Dedifferentiated amniotic fluid mesenchymal stem cell (primary cell): ENCODE measurements at regions not wholly inside any gene's neighbourhood (a gene's known extent, or its start where the extent isn't known, plus 50 kb on each side); places are given as distances from the start of the nearest gene placed in this dataset.

ENCODE experiments used
- DNase-seq: peaks from one replicate; pipeline ENCODE4 v3.0.0-alpha.2; 2016; ENCODE audit errors: extremely low spot score

DNA sequence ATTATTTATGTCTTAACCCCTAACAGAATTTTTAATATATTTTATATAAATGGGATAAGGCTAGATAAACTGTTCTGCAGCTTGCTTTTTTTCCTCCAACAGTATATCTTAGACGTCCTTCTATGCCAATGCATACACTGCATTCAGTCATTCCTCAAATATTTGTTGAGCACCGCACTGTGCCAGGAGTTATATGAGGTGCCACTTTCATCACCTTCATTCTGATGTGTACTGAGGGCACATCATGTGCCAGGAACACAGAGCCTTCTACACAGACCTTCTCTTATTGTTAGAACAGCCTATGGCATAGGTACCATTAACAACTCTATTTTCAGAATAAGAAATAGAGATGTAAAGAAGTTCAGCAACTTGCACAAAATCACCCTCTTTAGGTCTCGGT is 570.1 kb downstream of the CDK5RAP2 start:
- no peak for DNase-seq

DNA sequence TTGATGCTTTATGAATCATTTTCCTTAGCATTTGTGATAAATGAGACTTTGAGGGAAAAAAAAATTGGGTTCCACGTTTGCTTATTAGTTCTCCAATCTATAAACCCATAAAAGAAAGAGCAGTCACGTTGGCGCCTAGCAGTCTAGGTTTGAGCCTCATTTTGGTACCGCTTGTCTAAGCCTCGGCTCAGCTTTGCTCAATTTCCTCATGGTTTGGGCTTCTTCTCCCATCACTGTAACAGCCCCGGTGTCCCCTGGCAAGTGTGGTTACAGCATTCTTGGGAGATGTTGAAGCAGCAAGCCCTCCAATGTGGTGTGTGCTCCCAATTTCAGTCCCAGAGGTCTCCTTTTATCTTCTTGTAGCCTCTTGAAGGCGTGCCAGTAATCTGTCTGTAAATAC is 578.4 kb downstream of the CDK5RAP2 start:
- DNase-seq: no peak

DNA sequence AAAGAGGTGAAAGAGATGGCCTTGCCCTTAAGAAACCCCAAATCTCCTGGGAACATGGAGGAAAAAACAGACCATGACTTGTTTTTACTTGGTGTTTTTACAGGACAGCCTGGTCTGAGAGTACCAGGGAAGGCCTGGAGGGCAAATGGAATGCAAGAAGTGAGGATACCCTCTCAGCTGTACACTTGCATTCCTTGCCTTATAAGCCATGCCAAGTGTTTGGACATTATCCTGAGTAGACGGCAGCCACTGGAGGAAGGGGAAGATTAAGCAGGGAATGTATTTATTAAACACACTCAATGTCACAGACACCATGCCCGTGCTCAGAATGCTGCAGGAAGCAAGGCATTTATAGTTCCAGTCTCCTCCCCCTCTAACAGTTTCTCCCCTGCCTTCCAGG is 581.4 kb downstream of the CDK5RAP2 start:
- no peak for DNase-seq

DNA sequence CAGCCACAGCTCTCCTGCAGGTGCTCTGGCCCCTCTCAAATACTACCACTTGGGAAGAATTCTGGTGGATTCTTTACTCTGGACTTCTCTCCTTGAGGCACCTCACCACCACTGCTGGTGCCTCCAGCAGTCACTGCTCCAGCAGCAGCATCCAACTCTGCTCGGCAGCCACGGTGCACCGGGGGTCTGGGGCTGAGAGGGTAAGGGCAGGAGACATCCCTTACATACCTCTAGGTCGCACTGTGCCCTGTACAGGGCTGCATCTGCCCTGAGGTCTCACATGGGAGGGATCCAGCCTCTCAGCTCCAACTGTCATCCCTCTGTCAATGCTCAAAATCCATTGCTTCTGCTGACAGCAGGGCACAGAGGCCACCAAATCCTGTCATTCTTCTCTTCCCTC is 588.2 kb downstream of the CDK5RAP2 start:
- DNase-seq: no peak

DNA sequence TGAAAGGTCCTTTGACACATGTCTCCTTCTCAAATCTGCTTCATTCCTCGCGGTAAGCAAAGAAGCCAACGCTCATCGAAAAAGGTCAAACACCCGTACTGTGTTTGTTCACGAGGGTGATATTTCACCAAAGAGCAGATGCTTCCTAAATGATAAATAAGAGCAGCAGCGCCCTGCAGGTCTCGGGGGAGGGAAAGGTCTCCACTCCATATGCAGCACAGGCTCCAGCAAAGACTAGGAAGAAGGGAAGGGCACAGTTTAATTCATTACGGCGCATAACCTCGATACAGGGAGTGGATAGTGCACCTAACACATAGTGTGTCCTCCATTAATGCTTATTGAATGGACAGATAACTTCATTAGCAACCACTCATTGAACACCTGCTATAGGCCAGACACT is 593.3 kb downstream of the CDK5RAP2 start:
- no peak for DNase-seq

DNA sequence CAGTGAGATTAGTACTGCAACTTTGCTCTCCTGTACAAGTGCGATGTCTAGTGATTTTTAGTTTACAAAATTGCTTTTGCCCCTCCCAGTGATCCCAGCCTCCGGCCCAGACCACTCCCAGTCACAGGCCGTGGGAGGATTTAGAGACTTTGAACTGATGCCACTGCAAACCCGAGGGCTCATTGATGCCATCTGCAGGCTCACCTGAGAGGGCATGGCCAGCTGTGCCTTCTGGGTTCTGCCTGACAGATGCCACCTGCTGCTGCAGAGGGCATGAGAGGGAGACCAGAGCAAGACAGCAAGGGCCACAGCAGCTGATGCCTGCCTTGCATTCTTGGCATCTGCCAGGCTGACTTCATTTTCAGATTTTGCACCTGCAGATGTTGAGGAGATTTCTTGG is 593.8 kb downstream of the CDK5RAP2 start:
- DNase-seq: no peak

DNA sequence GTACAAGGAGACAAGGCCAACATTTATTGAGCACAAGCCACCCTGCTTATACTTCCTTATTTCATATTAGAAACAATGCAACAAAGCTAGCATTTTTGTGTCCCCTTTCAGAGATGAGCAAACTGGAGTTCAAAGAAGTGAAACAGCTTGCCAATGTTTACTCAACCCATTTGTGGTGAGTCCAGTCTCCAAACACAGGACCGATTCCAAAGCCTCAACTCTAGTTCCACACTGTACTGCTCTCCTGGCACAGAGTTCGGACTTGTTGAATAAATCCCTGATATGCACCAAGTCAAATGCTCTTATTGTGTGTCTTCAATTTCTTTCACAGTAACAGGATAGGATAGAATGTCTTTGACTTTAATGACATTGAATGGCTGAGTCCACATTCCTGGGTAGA is 604.8 kb upstream of the BRINP1 start:
- no peak for DNase-seq

DNA sequence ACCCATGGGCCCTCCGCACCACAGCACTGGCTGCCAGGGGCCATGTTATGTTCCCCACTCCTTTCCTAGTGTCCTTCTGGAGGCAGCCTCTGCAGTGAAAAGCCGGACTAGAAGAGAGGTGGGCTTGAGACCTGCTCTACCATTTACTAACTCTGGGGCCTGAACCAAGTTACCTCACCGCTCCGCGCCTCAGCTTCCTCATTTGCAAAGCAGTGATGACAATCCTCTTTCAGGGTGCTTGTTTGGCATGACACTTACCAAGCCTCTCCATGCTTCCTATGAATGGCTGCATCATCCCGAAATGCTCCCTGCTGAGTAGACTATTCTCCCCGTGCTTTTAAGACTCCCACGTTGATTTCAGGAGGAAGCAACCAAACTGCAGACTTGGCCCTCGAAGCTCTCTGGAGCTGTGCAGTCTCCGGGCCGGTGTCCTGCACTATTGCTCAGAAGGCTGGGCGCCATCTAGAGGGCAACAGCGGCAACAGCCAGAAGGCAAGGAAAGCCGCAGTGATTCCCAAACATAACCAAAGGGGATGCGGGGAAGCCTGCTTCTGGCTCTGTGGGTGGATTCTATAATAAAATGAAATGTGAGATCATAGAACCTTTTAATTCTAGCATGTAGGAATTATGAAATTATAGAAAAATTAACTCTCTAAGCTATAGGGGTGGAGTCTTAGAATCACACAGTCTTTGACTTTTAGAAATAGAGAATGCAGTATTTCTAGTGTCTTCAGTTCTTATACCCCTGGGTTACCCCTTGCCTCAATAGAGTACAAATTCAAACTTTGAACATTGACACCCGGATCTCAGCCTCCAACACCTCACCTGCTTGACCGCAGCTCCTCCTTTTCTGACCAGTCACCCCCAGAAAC is 599.8 kb upstream of the BRINP1 start:
- peak; percentile 79 for DNase-seq

DNA sequence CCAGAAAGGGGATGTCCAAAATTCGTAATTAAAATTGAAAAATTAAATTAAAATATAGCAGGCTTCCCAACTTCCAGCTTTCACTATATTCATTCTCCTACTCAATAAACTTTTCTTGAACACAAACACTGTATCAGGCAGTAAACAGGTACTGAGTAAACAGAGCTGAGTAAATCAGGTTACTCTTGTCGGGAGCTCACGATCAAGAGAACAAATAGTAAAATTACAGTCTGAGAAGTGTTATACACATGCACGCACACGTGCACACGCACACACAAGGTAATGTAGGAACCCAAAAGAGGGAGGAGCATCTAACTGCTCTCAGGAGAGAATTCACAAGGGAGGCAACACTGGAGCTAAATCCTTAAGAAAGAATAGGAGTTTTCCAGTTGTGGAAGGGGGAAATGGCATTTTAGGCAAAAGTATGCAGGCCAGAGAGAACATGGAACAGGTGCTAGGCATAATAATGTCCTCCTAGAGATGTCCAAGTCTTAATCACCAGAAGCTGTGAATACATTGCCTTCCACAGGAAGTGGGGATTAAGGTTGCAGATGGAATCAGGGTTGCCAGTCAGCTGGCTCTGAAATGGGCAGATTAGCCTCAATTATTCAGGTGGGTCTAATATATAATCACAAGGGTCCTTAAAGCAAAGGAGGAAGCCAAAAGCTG is 598.8 kb upstream of the BRINP1 start:
- no peak for DNase-seq

DNA sequence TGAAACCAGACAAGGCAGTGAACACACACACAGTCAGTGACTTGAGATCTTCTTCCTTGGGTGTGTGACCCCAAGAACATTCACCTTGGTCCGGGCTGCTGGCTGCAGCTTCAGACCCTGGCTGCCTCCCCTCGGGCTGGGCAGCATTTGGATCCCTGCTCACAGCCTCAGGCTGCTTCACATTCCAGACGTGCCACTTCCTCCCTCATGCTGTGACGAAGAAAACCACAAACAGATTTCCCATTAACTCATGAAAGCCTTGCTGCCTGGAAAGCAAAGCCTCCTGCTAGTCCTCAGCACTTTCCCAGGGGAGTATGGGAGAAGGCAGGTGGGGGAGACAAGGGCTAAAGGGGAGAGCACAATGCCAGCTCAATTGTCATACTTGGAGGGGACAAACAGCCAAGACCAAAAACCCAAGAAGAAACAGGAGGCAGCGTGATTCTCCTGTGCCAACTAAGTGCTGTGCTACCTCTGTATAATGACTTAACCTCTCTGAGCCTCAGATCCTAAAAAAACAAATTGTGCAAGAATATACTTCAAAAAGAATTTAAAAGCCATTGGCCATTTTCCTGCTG is 594.6 kb upstream of the BRINP1 start:
- peak; percentile 96 for DNase-seq

DNA sequence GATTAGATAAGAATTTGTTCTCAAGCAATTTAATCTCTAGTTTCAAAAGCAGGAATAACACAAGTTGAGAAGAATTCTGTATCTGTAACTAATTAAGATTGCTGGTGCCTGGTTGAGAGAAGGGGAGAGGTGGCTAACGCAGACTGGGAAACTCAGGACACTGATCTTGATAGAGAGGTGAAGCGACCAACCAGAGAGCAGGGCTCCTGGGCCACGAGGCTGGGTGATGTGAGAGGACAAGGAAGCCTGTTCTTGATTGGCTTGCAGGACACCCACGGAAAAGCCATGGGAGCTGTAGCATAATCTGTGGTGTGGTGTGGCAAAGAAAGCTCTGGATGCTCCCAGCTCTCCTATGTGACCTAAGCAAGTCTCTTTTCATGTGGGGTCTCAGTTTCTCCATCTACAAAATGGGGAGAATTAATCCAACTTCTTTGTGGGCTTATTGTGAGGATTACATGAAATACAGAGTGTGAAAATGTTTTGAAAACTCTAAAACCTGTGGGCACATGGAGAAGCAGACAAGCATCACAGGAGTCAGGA is 594.1 kb upstream of the BRINP1 start:
- peak; percentile 74 for DNase-seq

DNA sequence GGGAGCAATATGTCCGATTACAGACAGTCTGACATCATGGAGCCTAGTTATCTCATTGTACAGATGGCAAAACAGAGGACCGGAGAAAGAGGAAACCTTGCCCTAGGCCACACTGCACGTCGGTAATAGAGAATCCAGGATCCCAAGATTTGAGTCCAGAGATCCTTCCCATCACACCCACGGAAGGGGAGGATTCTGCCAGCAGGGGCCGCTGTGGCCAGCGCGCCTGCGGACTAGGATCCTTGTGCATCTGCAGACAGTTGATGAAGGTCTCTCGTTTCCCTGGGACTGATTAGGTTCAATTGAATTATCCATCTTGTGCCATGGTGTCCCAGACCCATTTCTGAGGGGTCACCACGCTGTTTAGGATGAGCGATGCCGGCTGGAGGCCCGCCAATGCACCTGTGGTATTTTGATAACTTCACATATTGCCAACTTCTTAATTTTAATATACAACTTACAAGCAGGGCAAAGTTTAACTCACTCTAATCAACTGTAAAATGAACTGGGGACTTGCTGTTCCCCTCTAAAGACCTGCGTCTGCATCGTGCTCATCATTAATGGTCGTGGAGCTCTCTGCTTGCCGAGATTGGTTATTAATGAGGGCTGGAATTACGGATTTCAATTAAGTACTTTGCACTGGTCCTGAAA is 592.7 kb upstream of the BRINP1 start:
- DNase-seq: no peak

DNA sequence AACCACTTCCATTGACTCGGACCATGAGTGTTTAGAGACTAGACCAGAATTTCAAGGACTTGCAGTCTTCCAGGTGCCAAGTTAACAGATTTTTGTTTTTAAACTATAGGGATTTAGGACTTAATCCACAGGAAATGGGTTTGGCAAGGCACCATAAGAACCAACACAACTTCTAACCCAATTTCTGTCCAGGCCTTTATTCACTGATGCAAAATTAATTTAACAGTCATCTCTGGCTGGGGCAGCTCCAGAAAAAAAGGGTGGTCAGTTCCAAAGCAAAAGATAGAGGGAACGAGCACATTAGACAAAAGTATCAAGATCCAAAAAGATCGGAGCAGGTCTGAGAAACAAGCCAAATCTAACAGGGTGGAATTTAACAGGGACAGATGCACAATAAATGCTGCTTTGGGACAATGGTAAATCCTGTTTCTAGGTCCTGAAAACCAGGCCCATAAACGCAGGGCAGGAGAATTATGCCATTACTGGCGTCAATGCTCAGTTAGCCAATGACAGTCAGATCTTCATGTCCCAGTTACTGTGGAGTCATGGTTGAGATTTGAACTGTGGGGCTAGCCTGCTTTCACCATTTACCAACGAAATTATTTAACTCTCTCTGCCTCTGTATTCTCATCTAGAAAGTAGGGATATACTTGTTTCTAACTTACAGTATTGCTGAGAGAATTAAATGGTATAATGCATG is 590.8 kb upstream of the BRINP1 start:
- DNase-seq: peak; percentile 32

DNA sequence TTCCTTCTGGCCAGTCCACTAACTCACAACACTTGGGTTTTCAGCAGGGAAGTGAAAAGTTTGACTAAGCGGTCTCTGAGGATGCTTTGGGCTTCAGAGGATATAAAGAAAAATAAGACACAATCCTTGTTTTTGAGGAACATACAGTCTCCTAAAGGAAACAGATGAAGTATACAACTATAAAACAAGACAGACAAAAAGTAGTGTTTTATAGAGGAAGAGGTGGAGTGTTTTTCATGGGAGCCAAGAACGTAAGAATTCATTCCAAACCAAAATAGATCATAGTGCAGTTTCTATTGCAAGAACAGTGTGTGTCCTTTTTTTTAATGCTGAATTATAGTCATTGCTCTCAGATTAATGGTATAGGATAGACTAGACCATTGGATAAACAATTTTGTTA is 586.9 kb upstream of the BRINP1 start:
- no peak for DNase-seq

DNA sequence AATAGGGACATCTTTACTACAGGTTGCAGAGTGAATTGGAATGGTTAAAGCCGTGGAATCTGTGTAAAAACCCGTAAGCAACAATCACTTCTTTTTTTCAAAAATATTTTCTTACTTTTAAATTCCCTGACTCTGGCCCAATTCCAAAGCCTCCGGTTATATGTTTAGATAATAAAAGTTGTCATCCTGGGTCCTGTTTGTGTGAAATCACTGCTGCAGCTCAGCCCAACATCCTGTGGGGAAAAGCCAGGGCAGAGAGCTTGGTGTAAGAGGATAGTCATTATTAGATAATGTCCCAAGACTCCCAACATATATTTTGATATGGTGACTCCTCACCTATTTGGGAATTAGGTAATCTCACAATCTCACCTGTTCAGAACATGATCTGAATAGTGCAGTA is 586.0 kb upstream of the BRINP1 start:
- DNase-seq: peak; percentile 33

DNA sequence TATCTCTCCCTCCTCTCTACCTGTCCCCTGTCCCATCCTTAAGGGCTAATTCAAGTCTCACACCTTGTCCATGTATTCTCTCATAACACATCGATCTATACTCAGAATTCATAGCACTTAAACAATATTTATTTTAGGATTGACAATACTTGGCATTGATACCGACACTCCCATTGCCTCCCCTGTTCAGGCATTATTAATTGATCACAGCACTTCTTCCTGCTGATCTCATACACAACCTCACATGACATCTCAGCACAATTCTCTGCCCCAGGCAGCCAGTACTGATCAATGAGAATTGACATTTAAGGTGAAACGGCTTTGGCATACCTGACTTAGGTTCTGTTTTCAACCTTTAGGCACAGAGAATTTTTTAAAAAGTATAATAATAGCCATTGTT is 582.4 kb upstream of the BRINP1 start:
- no peak for DNase-seq

DNA sequence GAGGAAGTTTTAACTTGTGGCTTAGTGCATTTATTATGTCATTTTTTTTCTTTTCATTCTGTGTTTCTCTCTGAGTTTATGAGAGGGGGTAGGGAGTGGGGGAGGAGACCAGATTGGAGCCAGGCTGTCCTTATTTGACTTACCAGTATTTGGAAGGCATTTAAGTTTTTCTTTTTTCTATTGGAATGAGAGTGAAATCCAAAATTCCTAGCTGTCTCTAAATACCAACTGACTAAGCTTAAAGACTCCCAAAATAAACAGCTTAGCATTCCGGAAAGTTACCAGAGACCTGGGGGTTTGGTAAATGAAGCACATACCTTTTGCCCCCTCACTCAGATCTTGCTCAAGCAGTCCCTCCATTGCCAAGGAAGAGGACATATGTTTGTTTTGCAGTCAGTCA is 581.9 kb upstream of the BRINP1 start:
- peak; percentile 95 for DNase-seq

DNA sequence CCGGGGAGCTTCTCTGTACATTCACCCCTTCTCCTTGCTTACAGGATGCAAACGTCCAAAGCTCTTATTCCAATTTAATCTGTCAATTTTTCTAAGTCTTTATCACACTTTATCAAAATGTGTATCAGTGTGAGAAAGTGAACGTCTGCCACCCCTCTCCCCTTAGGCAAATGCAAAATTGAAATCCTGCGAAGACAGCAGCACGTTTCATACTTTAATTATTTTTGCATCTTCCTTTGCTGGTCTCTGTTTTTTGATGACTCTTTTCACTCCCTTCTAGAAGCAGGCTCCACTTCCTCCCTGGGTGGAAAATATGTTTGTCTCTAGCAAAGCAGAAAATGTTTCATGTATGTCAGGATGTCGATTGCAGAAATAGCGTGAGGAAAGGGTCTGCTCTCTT is 576.5 kb upstream of the BRINP1 start:
- no peak for DNase-seq

DNA sequence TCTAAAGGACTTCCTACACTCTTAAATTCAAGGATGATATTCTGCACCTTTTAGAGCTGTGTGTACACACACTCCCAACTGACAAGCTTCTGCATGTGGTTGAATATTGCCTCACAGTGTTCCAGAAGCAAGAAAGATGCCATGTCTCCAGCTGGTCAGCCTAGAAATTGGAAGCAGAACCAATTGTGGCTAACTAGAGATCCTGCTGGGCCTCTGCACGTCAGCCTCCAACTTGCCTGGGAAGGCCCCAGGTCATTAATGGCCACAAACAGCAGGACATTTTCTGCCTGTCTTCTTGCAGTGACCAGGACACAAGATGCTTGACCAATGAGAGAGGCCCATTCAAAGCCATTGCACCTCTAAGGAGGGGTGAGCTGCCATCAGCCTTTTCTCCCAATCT is 571.9 kb upstream of the BRINP1 start:
- no peak for DNase-seq

DNA sequence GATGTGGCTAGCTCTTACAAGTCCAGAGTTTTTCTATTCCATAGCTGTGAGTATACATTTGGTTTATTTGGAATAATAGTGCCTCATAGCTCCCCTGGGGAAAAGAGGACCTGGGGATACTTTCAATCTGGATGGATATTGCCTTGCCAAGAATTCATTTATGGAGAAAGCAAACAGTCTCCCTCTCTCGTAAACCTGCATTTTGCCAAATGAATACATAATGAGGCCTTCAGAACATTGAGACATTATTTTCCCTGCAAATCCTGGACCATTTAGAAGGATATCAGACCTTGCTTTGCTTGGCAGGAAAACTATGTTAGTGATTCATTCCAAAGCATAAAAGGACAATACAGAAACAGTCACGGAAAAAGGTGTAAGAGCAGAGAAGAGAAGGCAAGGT is 569.6 kb upstream of the BRINP1 start:
- no peak for DNase-seq

DNA sequence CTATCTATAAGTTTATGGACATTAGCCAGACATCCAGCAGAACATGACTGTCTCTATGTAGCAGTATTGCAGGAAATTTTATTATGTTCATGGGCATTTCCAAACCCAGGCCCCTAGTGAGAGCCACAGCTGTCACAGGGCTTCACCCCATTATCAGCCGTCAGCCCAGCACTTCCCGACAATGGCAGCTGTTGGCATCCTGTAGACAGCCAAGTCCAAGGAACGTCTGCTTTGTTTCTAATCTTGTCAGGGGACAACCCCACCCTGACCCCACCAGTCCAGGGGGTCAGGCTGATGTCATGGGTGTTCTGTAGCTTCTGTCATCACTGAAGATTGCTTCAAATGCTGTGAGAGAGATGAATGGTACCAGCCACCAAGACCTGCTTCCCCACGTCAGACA is 565.3 kb upstream of the BRINP1 start:
- no peak for DNase-seq

DNA sequence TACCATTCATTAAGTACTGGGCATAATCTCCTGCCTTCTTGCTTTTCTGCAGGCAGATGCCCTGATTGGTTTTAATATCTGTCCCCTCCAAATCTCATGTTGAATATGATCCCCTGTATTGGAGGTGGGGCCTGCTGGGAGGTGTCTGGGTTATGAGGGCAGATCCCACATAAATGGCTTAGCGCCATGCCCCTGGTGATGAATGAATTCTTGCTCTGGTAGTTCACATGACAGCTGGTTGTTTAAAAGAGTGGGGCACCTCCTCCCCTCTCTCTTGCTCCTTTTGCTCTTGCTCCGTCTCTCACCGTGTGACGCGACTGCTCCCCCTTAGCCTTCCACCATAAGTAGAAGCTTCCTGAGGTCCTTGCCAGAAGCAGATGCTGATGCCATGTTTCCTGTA is 564.0 kb upstream of the BRINP1 start:
- DNase-seq: no peak
